HUES6 (cell line): ENCODE measurements at regions not wholly inside any gene's neighbourhood (a gene's known extent, or its start where the extent isn't known, plus 50 kb on each side); places are given as distances from the start of the nearest gene placed in this dataset.

Experiments
- H3K27ac ChIP-seq: 2 replicates; pipeline ENCODE4 v1.7.0; 2013; ENCODE audit warnings: low read depth, mild to moderate bottlenecking, low read length, inconsistent platforms
- H3K27me3 ChIP-seq: 2 replicates; pipeline ENCODE4 v1.6.1; 2013; ENCODE audit warnings: low read length; ENCODE audit not compliant: control insufficient read depth, insufficient read depth
- H3K36me3 ChIP-seq: 2 replicates; pipeline ENCODE4 v1.6.1; 2013; ENCODE audit warnings: low read length; ENCODE audit not compliant: control insufficient read depth, insufficient read depth
- H3K4me1 ChIP-seq: 2 replicates; pipeline ENCODE4 v1.6.1; 2013; ENCODE audit warnings: low read length; ENCODE audit not compliant: control insufficient read depth, insufficient read depth
- H3K4me3 ChIP-seq: 2 replicates; pipeline ENCODE4 v1.5.1; 2013; ENCODE audit warnings: low read depth, low read length
- H3K9ac ChIP-seq: one replicate; pipeline ENCODE4 v1.6.1; 2013; ENCODE audit warnings: mild to moderate bottlenecking, low read length
- H3K9me3 ChIP-seq: 2 replicates; pipeline ENCODE4 v1.6.1; 2013; ENCODE audit warnings: low read depth, low read length; ENCODE audit not compliant: control insufficient read depth, insufficient read depth

DNA sequence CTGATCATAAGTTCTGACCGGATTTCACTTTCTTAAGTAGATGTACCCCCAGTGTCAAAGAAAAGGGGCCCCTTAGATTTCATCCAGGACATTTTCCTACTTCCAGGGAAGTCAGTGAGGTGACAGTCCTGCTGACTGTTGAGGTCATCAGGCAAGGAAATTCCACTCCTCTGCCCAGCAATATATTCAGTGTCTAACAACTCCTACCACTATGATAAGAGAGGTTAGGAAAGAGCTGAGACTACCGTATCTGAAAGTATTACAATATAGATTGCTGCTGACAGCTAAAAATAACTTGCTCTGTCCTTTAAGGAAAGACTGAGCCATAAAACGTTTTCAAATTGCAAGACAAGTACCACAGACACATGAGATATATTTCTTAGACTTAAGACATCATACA lies 325.1 kb downstream of the EFNB2 start:
- Histone ChIP-seq H3K36me3 (no peaks in the 10 kb centered on the region), H3K4me3 (no peak overlapping the region), H3K27ac (no peak overlapping the region)

GRCh38 chr13:106205871-106206270 lies 329.6 kb downstream of the EFNB2 start:
- Histone ChIP-seq H3K9ac (no peak overlapping the region), H3K27me3 (no peaks in the 10 kb centered on the region), H3K4me1 (peaks cover 12% of the 10 kb centered on the region; the same call in 1 of the 2 replicates), H3K4me3 (no peak overlapping the region), H3K36me3 (no peaks in the 10 kb centered on the region), H3K27ac (no peak overlapping the region), H3K9me3 (no peaks in the 10 kb centered on the region)

More for the DNA sequence above, 325.1 kb downstream of the EFNB2 start:
- Histone ChIP-seq H3K9me3 (no peaks in the 10 kb centered on the region), H3K27me3 (no peaks in the 10 kb centered on the region), H3K9ac (no peak overlapping the region), H3K4me1 (peaks cover 16% of the 10 kb centered on the region; the same call in 1 of the 2 replicates)

DNA sequence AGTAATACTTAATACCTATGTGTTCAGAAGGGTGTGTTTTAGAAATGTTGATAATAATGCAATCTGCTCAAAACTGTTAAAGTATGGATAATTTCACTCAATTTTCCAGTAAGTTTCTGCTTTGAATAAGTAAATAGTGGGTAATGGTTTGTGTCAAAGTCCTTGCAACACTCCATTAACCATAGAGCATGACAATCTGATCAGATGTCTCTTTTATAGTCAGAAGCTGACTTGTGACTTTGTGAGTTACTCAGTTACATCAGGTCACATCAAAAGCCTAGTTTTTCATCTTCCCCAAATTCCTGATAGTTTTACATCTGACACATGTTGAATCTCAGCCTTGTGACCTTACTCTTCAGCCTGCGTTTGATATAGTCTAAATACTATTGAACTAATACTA lies 338.0 kb downstream of the EFNB2 start:
- H3K36me3 ChIP-seq: no peaks in the 10 kb centered on the region
- no peak overlapping the region for H3K4me3 ChIP-seq
- no peaks in the 10 kb centered on the region for H3K4me1 ChIP-seq
- no peak overlapping the region for H3K9ac ChIP-seq
- H3K27me3 ChIP-seq: no peaks in the 10 kb centered on the region
- H3K9me3 ChIP-seq: no peaks in the 10 kb centered on the region
- H3K27ac ChIP-seq: no peak overlapping the region

- no peak overlapping the region for H3K9ac ChIP-seq
- H3K36me3 ChIP-seq: no peaks in the 10 kb centered on the region
- H3K9me3 ChIP-seq: peaks cover 2% of the 10 kb centered on the region; the same call in 1 of the 2 replicates
These were observed 347.9 kb downstream of the EFNB2 start for GRCh38 chr13:106187501-106188095.

DNA sequence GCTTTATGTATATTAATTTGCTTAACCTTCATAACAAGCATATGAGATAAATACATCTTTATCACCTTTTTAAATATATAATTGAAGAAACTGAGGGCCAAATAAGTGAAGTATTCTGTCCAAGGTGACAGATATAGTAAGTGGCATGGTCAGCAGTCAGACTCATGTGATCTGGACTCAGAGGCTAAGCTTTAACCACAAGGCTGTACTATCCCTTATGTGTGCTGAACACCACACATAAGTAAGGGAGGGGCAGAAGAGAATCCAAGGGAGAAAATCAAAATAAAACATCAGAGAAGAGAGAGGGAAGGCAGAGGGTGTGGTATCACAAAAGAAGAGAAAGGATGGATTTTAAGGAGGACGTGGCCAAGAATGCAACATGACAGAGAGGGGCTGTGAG lies 348.4 kb downstream of the EFNB2 start:
- Histone ChIP-seq H3K9ac (no peak overlapping the region), H3K36me3 (no peaks in the 10 kb centered on the region), H3K27me3 (no peaks in the 10 kb centered on the region), H3K4me1 (no peaks in the 10 kb centered on the region), H3K27ac (no peak overlapping the region), H3K4me3 (no peak overlapping the region), H3K9me3 (peaks cover 2% of the 10 kb centered on the region; the same call in 1 of the 2 replicates)

More at GRCh38 chr13:106187501-106188095, 347.9 kb downstream of the EFNB2 start:
- Histone ChIP-seq H3K4me1 (no peaks in the 10 kb centered on the region), H3K27ac (no peak overlapping the region), H3K4me3 (no peak overlapping the region), H3K27me3 (no peaks in the 10 kb centered on the region)

GRCh38 chr13:106186366-106187030 lies 349.0 kb downstream of the EFNB2 start:
- no peak overlapping the region for H3K4me3 ChIP-seq
- no peaks in the 10 kb centered on the region for H3K27me3 ChIP-seq
- peaks cover 2% of the 10 kb centered on the region; the same call in 1 of the 2 replicates for H3K9me3 ChIP-seq
- no peaks in the 10 kb centered on the region for H3K36me3 ChIP-seq
- no peak overlapping the region for H3K9ac ChIP-seq
- no peaks in the 10 kb centered on the region for H3K4me1 ChIP-seq
- no peak overlapping the region for H3K27ac ChIP-seq

GRCh38 chr13:106184790-106185189 lies 350.7 kb downstream of the EFNB2 start:
- Histone ChIP-seq H3K36me3 (no peaks in the 10 kb centered on the region), H3K27me3 (no peaks in the 10 kb centered on the region)

GRCh38 chr13:106183410-106184065 lies 351.9 kb downstream of the EFNB2 start:
- Histone ChIP-seq H3K36me3 (no peaks in the 10 kb centered on the region), H3K9ac (no peak overlapping the region), H3K4me1 (no peaks in the 10 kb centered on the region), H3K27me3 (no peaks in the 10 kb centered on the region), H3K9me3 (peaks cover 2% of the 10 kb centered on the region), H3K4me3 (no peak overlapping the region), H3K27ac (no peak overlapping the region)

More at GRCh38 chr13:106184790-106185189, 350.7 kb downstream of the EFNB2 start:
- Histone ChIP-seq H3K4me1 (no peaks in the 10 kb centered on the region), H3K27ac (no peak overlapping the region), H3K9ac (no peak overlapping the region), H3K4me3 (no peak overlapping the region), H3K9me3 (peaks cover 2% of the 10 kb centered on the region)

DNA sequence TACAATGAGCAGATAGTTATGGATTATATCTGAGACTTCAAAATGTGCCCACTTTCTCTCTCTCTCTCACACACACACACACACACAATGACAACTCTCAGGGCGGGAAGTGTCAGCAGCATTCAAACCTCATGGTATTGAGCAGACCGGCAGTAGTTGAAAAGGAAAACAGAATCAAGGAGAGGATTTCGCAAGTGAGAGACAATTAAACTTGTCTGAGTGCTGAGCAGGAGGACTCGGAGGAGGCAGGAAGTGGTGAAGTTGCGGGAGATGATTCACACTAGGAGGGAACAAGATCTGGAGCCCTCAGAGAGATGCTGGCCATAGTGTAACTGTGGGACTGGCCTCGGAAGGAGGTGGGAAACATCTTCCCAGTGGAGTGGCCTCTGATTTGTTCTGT lies 353.1 kb downstream of the EFNB2 start:
- Histone ChIP-seq H3K4me3 (no peak overlapping the region), H3K9me3 (peaks cover 2% of the 10 kb centered on the region), H3K4me1 (no peaks in the 10 kb centered on the region), H3K9ac (no peak overlapping the region), H3K27me3 (no peaks in the 10 kb centered on the region), H3K36me3 (no peaks in the 10 kb centered on the region), H3K27ac (no peak overlapping the region)

DNA sequence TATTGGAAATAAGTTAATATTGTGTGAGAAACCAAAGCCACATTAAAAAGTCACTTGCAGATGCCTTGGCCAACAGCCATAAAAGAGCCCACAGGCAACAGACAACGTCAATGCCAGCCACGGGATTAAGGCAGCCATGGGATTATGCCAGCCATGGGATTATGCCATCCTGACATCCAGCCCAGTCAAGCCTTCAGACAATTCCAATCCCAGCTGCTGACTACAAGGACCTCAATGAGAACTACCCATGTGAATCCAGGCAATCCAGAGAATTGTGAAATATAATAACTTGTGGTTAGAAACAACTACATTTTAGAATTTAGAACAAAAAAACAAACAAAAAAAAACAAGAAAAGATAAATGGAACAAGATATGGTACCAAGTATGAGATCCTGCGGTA lies 356.6 kb downstream of the EFNB2 start:
- Histone ChIP-seq H3K4me1 (no peaks in the 10 kb centered on the region), H3K4me3 (no peak overlapping the region), H3K27ac (no peak overlapping the region), H3K36me3 (no peaks in the 10 kb centered on the region), H3K27me3 (no peaks in the 10 kb centered on the region), H3K9me3 (no peaks in the 10 kb centered on the region; the same call in 1 of the 2 replicates), H3K9ac (no peak overlapping the region)

GRCh38 chr13:106177146-106177545 lies 358.3 kb downstream of the EFNB2 start:
- no peak overlapping the region for H3K27ac ChIP-seq
- H3K4me3 ChIP-seq: no peak overlapping the region
- no peak overlapping the region for H3K9ac ChIP-seq
- no peaks in the 10 kb centered on the region for H3K27me3 ChIP-seq
- no peaks in the 10 kb centered on the region for H3K36me3 ChIP-seq
- H3K4me1 ChIP-seq: no peaks in the 10 kb centered on the region
- no peaks in the 10 kb centered on the region; the same call in 1 of the 2 replicates for H3K9me3 ChIP-seq
